HG03565 (cell line): ENCODE measurements at regions not wholly inside any gene's neighbourhood (a gene's known extent, or its start where the extent isn't known, plus 50 kb on each side); places are given as distances from the start of the nearest gene placed in this dataset.
A peak's percentile ranks its signal among the peaks of the same experiment; 100 is the strongest.
"Not testable (repeated sequence)": the region's sequence is repeated elsewhere in the genome, so short reads cannot be mapped to it uniquely, and the experiment has no call there.

Experiments
- ATAC-seq: cut with Tn5 transposase; IDR thresholded peaks from one replicate; pipeline ENCODE4 v1.9.1; 2021; ENCODE audit warnings: mild to moderate bottlenecking, moderate library complexity; ENCODE audit not compliant: unreplicated experiment

GRCh38 chr21:34270411-34270810 is 93.4 kb upstream of the KCNE2 start:
- no peak for ATAC-seq

- no peak for ATAC-seq
Observed at GRCh38 chr21:34271189-34271851, 92.5 kb upstream of the KCNE2 start.

DNA sequence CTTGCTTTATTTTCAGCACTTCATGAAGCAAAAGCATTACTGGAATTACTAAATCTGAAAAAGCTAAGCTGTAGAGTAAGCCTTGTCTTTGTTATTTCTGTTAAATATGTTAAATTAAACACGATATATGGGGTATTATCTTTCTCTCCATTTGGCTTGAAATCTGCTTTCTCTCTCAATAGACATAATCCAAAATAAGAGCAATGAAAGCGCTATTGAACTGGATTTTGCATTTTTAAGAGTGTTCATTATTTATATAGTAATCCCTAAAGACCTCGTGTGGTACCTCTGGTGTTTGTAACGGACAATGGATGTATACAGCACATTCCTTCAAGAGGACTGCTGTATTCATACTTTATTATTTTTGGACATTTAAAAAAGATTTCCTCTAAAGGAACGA is 91.5 kb upstream of the KCNE2 start:
- ATAC-seq, result no peak

DNA sequence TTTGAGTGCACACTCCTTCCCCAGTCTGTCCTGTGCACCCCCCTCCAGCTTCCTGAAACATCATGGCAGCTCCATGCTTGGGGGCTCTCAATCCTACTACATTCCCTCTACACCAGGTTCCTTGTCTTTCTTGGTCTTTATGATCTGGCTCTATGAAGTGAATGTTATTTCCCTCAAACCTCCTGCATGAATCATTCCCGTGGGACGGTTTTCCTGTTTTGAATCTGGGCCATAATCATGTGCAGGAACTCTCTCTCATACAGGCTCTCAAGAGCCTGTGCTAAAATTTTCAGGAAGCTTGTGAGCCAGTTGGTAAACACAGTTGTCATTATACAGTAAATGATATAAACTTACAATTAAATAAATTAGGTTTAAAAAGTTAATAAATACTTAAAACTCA is 89.8 kb upstream of the KCNE2 start:
- no peak for ATAC-seq

DNA sequence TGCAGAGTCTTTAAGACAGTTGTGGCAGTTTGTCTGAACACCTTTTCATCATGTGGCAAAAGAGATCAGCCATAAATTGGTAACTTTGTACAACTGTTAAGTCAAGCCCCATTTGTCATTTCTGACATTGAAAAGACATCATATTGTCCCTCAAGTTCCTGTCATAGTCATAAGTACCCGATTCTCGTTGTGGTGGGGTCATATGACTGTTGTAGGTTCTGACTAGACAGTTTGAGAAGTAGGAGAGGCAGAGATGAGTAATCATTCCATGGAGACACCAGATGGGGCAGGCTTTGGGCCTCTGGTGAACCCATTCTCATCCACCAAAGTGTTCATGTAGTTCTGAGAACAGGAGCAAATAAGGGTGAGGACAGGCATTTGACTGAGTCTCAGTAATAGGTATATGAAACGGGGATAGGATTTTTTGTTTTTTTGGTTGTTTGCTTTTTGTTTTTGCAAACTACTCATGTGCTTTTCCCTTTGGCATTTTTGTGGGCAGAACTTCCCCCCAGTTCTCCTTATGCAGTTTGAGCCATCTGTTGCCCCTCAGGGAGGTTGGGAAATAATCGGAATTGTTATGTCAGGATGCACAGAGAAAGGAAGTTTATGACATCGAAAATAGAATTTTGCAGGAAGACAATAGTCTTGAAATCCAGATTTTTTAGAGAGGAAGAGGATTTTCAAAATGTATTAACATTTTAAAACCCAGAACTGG is 86.9 kb upstream of the KCNE2 start:
- peak; percentile 93 for ATAC-seq

- no peak for ATAC-seq
Observed at GRCh38 chr21:34278451-34278850, 85.4 kb upstream of the KCNE2 start.

- no peak for ATAC-seq
Observed at GRCh38 chr21:34279285-34279684, 84.5 kb upstream of the KCNE2 start.

- ATAC-seq, result no peak
Observed at GRCh38 chr21:34279883-34280282, 83.9 kb upstream of the KCNE2 start.

DNA sequence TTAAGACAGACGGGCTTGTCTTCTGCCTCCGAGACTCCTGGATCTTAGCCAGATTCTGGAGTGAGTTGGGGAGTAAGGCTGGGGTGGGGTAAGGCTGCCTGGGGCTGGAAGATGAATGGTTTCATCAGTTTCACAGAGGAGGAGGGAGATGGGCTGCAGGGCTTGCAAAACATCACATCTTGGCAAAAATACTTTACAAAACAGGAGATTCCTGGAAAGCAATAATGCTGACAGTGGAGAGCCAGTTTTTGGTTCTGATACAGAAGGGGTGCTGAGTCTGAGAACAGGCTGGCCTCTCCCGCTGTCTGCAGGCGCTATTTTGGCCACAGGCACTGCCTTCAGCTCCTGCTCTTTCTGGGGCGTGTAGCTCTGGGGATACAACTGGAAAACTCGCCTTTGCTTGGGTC is 83.4 kb upstream of the KCNE2 start:
- ATAC-seq, result no peak

DNA sequence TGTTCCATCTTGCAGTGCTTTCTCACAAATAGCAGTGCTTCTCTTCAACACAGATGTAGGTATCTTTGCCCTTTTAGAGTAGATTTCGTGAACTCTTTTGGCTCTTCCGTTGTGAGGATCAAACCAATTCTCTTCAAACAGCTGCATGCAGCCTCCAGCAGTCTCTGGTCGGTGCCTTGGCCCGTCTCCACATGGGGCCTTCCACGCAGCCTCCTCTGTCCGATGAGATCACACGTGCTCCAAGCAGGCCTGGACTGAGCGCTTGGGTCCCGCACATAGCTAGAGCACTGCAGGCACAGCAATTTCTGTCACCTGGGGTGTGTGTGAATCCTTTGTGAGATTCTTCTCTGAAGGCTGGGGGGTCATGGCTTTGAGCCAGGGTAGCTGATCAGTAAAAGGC is 82.8 kb upstream of the KCNE2 start:
- ATAC-seq, result no peak

DNA sequence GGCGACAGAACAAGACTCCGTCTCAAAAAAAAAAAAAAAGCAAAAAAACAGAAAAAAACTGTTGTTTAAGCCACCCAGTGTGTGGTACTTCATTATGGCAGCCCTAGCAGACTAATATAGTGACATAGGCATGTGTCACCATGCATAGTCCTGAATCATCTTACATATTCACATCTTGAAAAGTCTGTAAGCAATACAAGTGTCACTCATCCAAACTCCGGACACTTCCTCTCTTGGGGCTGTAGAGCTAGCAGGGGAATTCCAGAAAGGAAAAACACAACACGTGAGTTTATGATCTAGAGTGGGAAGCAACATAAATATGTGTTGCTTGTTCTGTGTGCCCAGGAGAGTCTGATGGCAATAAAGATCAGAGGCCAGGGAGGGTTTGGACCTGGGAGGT is 81.6 kb upstream of the KCNE2 start:
- ATAC-seq, result no peak

GRCh38 chr21:34284666-34285065 is 79.1 kb upstream of the KCNE2 start:
- ATAC-seq, result no peak

DNA sequence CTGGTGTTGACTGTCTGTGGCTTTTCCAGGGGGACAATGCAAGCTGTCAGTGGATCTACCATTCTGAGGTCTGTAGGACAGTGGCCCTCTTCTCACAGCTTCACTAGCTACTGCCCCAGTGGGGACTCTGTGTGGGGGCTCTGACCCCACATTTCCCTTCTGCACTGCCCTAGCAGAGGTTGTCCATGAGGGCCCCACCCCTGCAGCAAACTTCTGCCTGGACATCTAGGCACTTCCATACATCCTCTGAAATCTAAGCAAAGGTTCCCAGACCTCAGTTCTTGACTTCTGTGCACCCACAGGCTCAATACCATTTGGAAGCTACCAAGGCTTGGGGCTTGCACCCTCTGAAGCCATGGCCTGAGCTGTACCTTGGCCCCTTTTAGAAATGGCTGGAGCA is 75.8 kb upstream of the KCNE2 start:
- ATAC-seq, result not testable (repeated sequence)

GRCh38 chr21:34289856-34290255 is 74.0 kb upstream of the KCNE2 start:
- no peak for ATAC-seq

GRCh38 chr21:34296878-34297277 is 66.9 kb upstream of the KCNE2 start:
- ATAC-seq, result no peak

DNA sequence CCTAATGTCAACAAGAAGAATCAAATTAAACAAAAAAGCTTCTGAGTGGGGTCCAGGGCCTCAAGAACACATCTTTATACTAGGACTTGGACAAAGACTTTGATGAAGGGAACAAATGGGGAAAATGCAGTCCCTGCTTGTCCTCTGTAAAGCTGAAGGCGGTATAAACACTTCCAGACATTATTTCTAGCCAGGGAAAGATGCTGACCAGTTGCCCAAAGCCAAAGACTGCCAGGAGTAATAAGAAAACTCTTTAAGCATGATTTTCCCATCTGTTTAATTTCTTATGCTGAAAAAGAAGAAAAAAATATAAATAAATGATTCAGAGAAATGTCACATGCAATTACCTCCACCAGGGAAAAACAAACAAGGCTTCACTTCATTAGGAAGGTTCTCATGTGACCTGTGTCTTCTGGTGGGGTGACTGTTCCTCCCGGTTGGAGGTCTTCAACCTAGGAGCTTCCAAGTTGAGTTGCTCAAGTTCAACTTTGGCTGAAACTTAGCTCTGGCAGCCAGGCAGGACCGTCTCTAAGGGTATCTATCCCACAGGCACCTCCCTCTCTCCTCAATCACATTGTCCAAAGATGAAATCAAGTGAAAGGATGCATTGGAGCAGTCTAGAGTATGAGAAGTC is 65.2 kb upstream of the KCNE2 start:
- ATAC-seq, result no peak

DNA sequence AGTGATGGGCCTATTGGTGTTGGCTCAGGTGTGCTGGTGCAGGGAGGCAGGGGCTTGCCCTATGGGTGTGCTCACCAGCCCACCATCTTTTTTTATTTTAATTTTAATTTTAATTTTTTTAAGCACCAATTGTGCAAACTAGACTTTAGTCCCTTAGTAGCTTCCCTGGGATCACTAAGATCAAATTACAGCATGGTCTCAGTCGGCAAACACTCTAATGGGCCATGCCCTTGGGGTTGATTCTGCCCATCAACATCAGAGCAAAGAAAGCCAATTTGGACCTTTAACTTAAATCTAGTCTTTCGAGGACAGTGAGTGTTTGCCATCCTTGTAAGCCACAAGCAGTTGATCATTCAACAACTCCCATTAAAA is 64.7 kb upstream of the KCNE2 start:
- no peak for ATAC-seq

DNA sequence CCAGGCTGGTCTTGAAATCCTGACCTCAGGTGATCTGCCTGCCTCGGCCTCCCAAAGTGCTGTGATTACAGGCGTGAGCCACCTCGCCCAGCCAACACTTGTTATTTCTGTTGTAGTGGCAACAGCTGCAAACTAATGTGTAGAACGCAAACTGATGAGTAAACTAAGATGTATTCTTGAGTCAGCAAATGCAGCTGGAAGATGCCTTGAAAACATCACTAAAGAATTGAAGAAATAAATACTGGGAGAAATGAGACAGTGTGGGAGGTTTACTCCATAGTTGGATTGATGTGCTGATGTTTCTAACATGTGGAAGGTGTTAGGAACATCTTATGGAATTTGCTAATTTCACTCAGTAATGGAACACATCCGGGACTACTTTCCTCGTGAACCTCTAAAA is 61.3 kb upstream of the KCNE2 start:
- no peak for ATAC-seq

DNA sequence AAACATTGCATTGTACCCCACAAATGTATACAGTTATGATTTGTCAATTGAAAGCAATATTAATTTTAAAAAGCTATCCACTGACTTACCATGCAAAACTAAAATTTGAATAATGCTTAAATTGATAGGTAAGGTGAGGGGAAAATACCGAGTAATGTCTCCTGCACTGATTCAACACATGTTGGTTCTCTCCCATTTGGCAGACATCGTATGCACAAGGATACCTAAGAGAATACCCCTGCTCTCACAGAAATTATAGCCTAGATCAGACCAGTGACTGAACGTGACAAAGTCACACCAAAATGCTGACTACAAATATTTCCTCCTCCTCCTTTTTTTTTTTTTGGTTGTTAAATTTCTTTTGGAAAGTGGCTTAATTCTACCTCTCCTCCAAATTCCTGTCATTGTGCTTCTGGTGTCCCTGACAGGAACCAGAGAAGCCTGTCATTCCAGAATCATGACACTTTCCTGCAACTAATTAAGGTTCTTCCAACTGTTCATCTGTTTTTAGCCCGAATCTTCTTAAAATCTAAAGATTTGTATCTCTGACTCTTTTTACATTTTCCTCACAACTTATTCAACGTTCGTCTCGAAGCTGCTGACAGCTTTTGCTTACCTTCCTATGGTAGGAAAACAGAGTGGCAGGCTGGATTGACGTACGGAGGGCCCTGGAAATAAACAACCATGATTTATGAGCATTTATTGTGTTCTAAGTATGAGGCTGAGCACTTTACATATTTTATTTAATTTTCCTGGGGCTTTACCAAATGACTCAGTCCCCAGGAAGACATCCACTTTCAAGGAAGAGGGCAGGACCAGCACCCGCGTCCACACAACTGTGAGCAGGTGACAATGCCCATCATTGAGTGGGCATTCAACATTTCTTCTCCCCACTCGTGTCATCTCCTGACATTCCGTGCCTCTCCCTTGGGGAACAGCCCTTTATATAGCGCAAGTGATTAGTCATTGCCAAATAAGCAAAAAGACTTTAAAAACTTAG is 57.9 kb upstream of the KCNE2 start:
- ATAC-seq, result no peak

GRCh38 chr21:34307991-34308532 is 55.7 kb upstream of the KCNE2 start:
- no peak for ATAC-seq
